Neural crest cell (in vitro differentiated cells): ENCODE measurements at regions not wholly inside any gene's neighbourhood (a gene's known extent, or its start where the extent isn't known, plus 50 kb on each side); places are given as distances from the start of the nearest gene placed in this dataset.

Experiments used
- DNase-seq: peaks from one replicate; pipeline ENCODE4 v3.0.0; 2021; ENCODE audit warnings: low read depth, mixed read lengths, low spot score
- H3K27ac Mint-ChIP-seq: one replicate; pipeline ENCODE4 v1.8.0; 2021; ENCODE audit warnings: mild to moderate bottlenecking, mixed read lengths; ENCODE audit not compliant: unreplicated experiment
- H3K27me3 Mint-ChIP-seq: 2 replicates; pipeline ENCODE4 v1.8.0; 2021; ENCODE audit warnings: low read depth, mild to moderate bottlenecking, mixed read lengths
- H3K36me3 Mint-ChIP-seq: 2 replicates; pipeline ENCODE4 v1.8.0; 2021; ENCODE audit warnings: low read depth, mild to moderate bottlenecking, mixed read lengths
- H3K4me1 Mint-ChIP-seq: 2 replicates; pipeline ENCODE4 v1.8.0; 2021; ENCODE audit warnings: mixed read lengths
- H3K4me3 Mint-ChIP-seq: one replicate; pipeline ENCODE4 v1.8.0; 2021; ENCODE audit warnings: mild to moderate bottlenecking, mixed read lengths
- H3K9me3 Mint-ChIP-seq: 2 replicates; pipeline ENCODE4 v1.8.0; 2021; ENCODE audit warnings: mixed read lengths
- CTCF ChIP-seq: fragments of 200-600 bp; sonication (generic); conservative IDR thresholded peaks from 2 replicates; pipeline ENCODE4 v1.5.0; 2021; ENCODE audit warnings: antibody characterized with exemption, mild to moderate bottlenecking

- peaks cover 5% of the 10 kb centered on the region for H3K27me3 Mint-ChIP-seq
- no peak for TF ChIP-seq CTCF
- no peak overlapping the region for H3K27ac Mint-ChIP-seq
- H3K4me1 Mint-ChIP-seq, result no peaks in the 10 kb centered on the region
- DNase-seq, result no peak
- H3K4me3 Mint-ChIP-seq, result no peak overlapping the region
- H3K36me3 Mint-ChIP-seq, result no peaks in the 10 kb centered on the region
- no peaks in the 10 kb centered on the region for H3K9me3 Mint-ChIP-seq
Observed at GRCh38 chr4:72858328-72858727, 211.2 kb downstream of the COX18 start.

- H3K27me3 Mint-ChIP-seq, result peaks cover 5% of the 10 kb centered on the region
- no peaks in the 10 kb centered on the region for H3K9me3 Mint-ChIP-seq
- H3K36me3 Mint-ChIP-seq, result no peaks in the 10 kb centered on the region
- H3K4me3 Mint-ChIP-seq, result no peak overlapping the region
- H3K27ac Mint-ChIP-seq, result no peak overlapping the region
- no peaks in the 10 kb centered on the region for H3K4me1 Mint-ChIP-seq
- no peak for TF ChIP-seq CTCF
- DNase-seq, result no peak
Observed at GRCh38 chr4:72857787-72858186, 211.7 kb downstream of the COX18 start.

GRCh38 chr4:72857216-72857615 lies 212.3 kb downstream of the COX18 start:
- peaks cover 2% of the 10 kb centered on the region for H3K9me3 Mint-ChIP-seq
- no peaks in the 10 kb centered on the region for H3K4me1 Mint-ChIP-seq
- DNase-seq, result no peak
- H3K4me3 Mint-ChIP-seq, result no peak overlapping the region
- no peaks in the 10 kb centered on the region for H3K36me3 Mint-ChIP-seq
- peaks cover 5% of the 10 kb centered on the region for H3K27me3 Mint-ChIP-seq
- no peak for TF ChIP-seq CTCF
- no peak overlapping the region for H3K27ac Mint-ChIP-seq

GRCh38 chr4:72846280-72847111 lies 223.0 kb downstream of the COX18 start:
- TF ChIP-seq CTCF, result no peak
- H3K27me3 Mint-ChIP-seq, result no peaks in the 10 kb centered on the region
- peaks cover 10% of the 10 kb centered on the region for H3K9me3 Mint-ChIP-seq
- H3K27ac Mint-ChIP-seq, result no peak overlapping the region
- no peaks in the 10 kb centered on the region for H3K4me1 Mint-ChIP-seq
- DNase-seq, result peak; percentile 2
- H3K4me3 Mint-ChIP-seq, result no peak overlapping the region
- no peaks in the 10 kb centered on the region for H3K36me3 Mint-ChIP-seq

GRCh38 chr4:72843466-72843865 lies 226.1 kb downstream of the COX18 start:
- Mint-ChIP-seq H3K4me1 (no peaks in the 10 kb centered on the region), H3K27ac (no peak overlapping the region), H3K36me3 (no peaks in the 10 kb centered on the region), H3K9me3 (peaks cover 5% of the 10 kb centered on the region), H3K4me3 (no peak overlapping the region), H3K27me3 (no peaks in the 10 kb centered on the region)
- TF ChIP-seq CTCF, result no peak
- no peak for DNase-seq
